IPS-NIHi11 (cell line): ENCODE measurements at regions not wholly inside any gene's neighbourhood (a gene's known extent, or its start where the extent isn't known, plus 50 kb on each side); places are given as distances from the start of the nearest gene placed in this dataset.
"Not testable (repeated sequence)": the region's sequence is repeated elsewhere in the genome, so short reads cannot be mapped to it uniquely, and the experiment has no call there.

Experiments
- DNase-seq: peaks from one replicate; pipeline ENCODE4 v3.0.0; 2012; ENCODE audit warnings: mixed read lengths, low spot score

- no peak for DNase-seq
These were observed 175.4 kb downstream of the ERMARD start for GRCh38 chr6:169926617-169927417.

- DNase-seq, result no peak
These were observed 172.3 kb downstream of the ERMARD start for GRCh38 chr6:169923468-169924464.

- DNase-seq, result no peak
These were observed 170.7 kb downstream of the ERMARD start for GRCh38 chr6:169921853-169922824.

- DNase-seq, result no peak
These were observed 169.8 kb downstream of the ERMARD start for GRCh38 chr6:169921217-169921616.

GRCh38 chr6:169920359-169921020 lies 169.1 kb downstream of the ERMARD start:
- no peak for DNase-seq

GRCh38 chr6:169918954-169919549 lies 167.6 kb downstream of the ERMARD start:
- no peak for DNase-seq

- DNase-seq, result no peak
These were observed 167.0 kb downstream of the ERMARD start for GRCh38 chr6:169918239-169918953.

- no peak for DNase-seq
These were observed 165.7 kb downstream of the ERMARD start for GRCh38 chr6:169917153-169917552.

- no peak for DNase-seq
These were observed 164.5 kb downstream of the ERMARD start for GRCh38 chr6:169915769-169916550.

GRCh38 chr6:169913745-169914144 lies 162.3 kb downstream of the ERMARD start:
- DNase-seq, result not testable (repeated sequence)

GRCh38 chr6:169913096-169913638 lies 161.7 kb downstream of the ERMARD start:
- DNase-seq, result no peak

- no peak for DNase-seq
These were observed 161.1 kb downstream of the ERMARD start for GRCh38 chr6:169912266-169913095.

- no peak for DNase-seq
These were observed 160.1 kb downstream of the ERMARD start for GRCh38 chr6:169911264-169912263.

GRCh38 chr6:169909113-169909512 lies 157.7 kb downstream of the ERMARD start:
- DNase-seq, result no peak

- no peak for DNase-seq
These were observed 157.0 kb downstream of the ERMARD start for GRCh38 chr6:169908403-169908933.

GRCh38 chr6:169907419-169908115 lies 156.1 kb downstream of the ERMARD start:
- no peak for DNase-seq
